Anterior cingulate cortex (tissue), 58 donors: ENCODE measurements at regions not wholly inside any gene's neighbourhood (a gene's known extent, or its start where the extent isn't known, plus 50 kb on each side); places are given as distances from the start of the nearest gene placed in this dataset.

Source experiments
- DNase-seq, 58 donors: peaks; one replicate each; lab custom pipeline; 2025; lab: John Stamatoyannopoulos, UW

DNA sequence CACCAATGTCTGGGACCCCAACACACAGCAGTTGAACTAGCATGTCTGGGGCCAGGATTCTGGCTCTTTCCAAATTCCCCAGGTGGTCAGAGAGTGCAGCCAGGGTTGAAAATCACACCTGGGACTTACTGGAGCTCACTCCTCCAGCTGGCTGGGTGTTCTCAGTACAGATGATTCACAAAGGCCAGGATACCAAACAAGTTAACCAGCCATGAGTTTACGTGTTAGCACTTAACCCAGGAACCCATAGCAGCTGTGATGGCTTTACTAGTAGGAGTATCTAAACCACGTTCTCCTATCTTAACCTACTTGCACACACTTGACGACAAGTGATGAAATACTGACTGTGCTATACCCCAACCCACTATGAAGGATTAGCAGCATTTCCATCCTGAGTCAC is 222.8 kb downstream of the FBXO15 start:
- DNase-seq: no peak

DNA sequence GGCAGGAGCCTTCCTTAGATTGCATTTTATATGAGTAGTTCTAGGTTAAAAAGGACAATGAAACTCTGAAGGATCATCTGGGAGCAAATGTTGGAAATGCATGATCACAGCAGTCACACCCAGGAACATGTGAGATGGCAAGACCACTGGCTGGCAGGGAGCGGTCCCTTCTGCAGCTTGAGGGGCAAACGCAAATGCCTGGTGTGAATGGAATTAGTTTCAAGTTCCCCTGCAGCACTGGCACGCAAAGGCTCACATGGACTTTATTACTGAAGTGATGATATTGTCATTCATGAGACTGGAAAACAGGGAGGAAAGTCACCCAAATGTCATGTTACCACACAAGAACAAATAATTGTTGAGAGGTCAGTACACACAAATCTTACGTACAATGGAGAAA is 223.3 kb downstream of the FBXO15 start:
- DNase-seq: no peak

GRCh38 chr18:73923866-73924265 is 223.8 kb downstream of the FBXO15 start:
- no peak for DNase-seq

DNA sequence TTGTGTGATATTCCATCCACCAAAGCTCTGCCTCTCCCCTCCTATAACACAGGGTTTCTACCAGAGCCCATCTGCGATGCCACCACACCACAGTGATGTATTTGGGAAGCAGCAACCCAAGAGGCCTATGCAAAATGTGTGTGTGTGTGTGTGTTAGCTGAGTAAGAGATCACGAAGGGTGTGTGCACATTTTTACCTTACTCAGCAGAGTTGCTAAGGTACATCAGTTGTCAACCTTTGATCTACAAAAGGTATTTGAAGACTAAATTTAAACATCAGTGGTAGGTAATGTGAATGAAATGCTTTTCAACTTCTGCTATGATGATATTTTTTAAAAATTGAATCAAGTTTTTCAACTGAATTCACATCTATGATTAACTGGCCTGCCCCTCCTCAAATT is 227.6 kb downstream of the FBXO15 start:
- DNase-seq: no peak

DNA sequence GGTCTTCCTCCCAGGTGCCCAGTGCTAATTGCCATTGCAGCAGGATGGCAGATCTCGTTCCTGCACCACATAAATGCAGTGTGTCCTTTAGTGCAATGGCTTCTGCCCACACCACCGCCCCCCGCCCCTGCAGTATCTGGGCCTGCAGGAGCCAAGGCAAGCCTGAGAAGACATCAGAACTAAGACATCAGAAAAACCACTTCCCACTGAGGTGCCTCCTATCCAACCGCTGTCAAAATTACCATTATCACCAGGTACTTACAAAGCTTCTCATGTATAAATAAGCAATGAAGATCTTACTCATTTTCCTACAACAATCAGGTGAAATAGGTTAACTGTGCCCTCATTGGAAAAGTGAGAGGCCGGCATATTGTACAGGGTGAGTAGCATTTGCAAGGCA is 228.8 kb downstream of the FBXO15 start:
- DNase-seq: no peak

DNA sequence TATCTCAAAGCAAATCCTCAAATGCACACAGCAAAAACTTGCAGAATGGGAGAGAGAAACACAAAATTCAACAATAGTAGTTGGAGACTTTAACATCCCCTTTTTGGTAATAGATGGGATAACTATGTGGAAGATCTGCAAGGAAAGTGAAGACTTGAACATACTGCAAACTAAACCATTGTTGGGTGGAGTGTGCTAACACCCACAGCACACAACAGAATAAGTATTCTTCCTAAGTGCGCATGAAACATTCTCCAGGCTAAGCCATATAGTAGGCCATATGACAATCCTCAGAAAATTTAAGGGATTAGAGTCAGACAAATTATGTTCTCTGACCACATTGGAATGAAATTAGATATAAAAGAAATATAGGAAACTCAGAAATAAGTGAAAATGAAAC is 230.6 kb downstream of the FBXO15 start:
- no peak for DNase-seq

DNA sequence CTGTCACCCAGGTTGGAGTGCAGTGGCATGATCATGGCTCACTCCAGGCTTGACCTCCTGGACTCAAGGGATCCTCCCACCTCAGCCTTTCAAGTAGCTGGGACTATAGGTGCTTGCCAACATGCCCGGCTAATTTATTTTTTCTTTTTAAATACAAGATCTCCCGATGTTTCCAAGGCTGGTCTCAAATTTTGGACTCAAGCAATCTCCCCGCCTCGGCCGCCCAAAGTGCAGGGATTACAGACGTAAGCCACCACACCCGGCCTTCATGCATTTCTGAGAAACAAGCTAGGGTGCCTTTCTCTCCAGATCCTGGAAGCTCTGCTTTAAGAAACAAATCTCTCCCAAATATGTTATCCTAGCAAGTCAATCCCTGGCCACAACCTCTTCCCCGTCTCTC is 234.1 kb downstream of the FBXO15 start:
- DNase-seq: no peak

DNA sequence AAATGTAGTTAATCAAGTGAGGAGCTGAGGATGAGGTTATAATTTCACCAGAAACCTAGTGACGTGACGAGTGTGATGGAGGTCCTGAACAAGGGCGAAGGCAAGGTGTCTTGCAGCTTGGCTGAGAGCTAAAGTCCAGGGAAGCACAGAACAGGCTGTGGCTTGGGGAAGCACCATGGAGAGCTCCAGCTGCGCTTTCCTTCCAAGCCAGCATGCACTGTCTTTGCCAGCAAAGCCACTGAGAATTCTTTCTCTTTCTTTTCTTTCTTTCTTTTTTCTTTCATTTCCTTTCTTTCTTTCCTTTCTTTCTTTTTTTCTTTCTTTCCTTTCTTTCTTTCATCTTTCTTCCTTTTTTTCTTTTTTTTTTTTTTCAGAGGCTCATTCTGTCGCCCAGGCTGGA is 239.3 kb downstream of the FBXO15 start:
- DNase-seq: no peak

DNA sequence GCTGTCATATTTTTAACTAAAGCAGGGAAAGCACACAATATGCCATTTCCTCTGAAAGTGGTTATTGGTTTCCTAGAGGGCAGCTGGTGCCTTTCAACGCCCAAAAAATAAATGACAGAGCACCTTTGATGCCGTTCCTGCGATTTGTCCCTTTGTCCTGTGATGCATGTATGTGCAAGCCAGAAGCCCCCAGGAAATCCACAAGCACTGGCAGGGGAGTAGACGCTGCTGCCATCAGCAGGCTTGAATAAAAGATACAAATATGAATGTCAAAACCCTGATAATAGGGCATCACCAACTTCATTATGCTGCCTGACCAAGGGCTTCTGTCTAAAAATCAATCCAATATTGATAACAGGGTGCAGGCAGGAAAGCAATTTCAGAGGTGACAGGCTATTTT is 246.1 kb downstream of the FBXO15 start:
- no peak for DNase-seq

DNA sequence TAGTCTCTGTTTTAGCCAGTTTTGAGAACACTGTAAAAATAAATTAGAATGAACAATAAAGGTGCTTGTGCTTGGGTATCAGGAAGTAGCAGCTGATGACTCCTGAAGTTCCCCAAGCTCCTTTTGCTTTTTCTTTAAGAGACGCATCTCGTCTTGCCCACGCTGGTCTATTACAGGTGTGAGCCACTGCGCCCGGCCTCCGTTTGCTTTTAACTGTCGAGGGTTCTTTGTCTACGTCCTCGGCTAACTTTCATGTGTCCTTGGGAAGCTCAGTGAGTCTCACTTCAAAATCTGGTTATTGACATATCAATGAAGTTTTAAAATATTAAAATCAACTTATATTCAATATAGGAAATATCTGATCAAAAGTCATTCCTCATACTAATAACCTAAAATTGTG is 246.5 kb downstream of the FBXO15 start:
- DNase-seq: no peak

- DNase-seq: no peak
Observed at GRCh38 chr18:73900106-73900835, 247.4 kb downstream of the FBXO15 start.

DNA sequence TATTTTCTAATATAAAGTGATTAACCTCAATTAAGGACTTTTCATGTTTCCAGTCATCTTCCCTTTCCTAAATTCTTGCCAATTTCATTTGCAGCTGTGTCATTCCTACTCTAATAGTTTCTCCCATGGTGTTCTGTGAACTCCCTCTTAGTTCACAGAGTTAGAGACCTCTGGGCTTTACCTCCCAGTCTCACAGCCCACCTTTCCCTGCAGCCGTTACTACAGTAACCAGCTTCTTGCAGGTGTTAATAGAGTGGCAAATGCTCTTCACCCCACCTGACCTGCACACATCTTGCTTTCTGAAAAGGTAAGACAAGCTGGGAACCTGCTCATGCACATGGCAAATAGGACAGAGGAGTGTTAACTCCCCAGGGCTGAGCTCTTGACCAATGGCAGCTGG is 250.1 kb downstream of the FBXO15 start:
- DNase-seq: no peak

- no peak for DNase-seq
Observed at GRCh38 chr18:73896685-73897084, 250.9 kb downstream of the FBXO15 start.

DNA sequence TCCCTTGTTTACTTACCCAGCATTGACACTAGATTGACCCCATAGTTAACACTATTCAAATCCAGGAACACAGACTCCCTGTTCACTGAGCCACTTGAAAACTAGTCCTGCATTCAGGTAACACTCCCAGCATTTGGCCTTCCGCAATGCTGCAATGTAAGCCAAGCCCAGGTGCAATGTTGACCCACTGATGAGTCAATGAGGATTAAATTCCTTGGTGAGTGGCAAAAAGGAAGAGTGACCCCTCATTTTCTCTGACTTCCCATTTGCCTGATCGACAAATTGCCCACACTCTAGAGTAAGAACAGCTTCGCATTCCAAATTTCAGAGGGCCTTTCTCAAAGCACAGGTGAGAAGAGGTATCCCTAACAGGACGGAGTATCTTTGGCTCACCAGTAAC is 251.9 kb downstream of the FBXO15 start:
- no peak for DNase-seq

- no peak for DNase-seq
Observed at GRCh38 chr18:73893880-73894279, 253.8 kb downstream of the FBXO15 start.

DNA sequence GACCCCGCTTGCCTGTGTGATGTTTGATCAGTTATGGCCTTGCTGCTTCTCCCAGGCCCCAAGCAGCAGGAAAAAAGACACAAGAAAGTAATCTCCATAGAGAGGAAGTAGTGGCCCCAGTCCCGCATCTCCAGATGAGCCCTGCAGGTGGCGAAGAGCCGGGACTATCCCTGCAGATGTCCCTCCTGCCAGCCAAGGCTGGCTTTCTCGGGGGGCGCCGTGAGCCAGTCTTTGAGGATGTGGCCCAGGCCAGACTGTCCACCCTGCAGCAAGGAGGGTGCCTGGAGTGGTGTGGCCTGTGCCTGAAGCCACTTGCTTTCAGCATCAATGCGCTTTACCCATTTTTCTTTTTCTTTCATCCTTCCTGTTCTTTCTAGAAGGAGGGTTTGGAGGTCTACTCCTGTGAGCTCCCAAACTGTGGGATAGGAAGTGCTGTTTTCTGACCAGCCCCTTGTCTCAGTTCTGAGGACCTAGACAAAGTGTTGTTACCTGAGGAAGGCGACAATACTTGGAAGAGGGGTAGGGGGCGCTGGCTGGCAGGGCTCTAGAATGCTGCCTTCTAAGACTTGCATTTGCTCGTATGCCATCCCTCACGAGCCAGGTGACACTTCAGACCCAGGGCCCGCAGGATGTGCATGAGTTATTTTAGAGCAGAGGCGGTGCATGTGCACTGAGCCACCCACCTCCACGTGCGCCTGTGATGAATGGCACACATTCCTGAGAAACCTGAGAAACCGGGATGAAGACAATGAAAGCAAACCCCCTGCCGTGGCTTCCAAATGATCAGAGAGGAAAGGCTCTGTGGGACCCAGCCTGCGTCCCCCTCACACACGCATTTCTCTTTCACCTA is 255.8 kb downstream of the FBXO15 start:
- DNase-seq: no peak

- DNase-seq: no peak
Observed at GRCh38 chr18:73888565-73888964, 259.1 kb downstream of the FBXO15 start.

DNA sequence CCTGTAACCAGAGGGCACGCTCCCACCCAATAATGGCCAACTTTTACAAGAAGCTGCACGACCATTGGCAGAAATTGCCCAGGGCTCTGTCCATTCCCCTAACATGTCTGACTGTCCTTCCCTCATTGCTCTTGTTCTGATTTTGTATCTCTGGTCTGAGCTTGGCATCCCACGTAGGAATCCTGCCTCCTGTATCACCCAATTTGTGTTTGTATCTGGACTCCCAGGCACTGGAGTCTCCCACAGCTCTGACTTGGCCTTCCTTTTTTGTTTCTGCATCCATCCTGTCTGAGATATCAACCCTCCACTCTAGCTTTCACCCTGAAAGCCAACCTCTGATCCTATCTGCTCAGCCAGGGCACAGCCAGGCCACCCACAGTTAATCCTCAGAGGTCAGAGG is 259.8 kb downstream of the FBXO15 start:
- no peak for DNase-seq

DNA sequence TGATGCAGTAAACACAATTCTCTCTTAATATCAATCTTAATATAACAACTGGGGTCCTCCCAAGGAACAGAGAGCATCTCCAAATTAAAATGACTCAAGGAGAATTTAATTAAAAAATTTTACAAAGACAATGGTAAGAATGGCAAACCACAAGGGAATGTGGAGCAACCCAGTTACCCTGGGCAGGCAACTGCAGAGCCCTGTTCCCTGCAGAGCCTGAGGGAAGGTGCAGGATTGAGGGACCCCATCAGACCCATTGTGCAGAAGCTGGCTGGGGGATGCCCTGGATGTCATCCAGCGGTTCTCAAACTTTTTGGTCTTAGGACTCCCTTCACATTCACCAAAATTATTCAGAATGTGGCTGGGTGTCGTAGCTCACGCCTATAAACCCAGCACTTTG is 262.8 kb downstream of the FBXO15 start:
- DNase-seq: no peak

GRCh38 chr18:73881396-73881917 is 266.2 kb downstream of the FBXO15 start:
- no peak for DNase-seq

- DNase-seq: no peak
Observed at GRCh38 chr18:73880387-73880786, 267.2 kb downstream of the FBXO15 start.

DNA sequence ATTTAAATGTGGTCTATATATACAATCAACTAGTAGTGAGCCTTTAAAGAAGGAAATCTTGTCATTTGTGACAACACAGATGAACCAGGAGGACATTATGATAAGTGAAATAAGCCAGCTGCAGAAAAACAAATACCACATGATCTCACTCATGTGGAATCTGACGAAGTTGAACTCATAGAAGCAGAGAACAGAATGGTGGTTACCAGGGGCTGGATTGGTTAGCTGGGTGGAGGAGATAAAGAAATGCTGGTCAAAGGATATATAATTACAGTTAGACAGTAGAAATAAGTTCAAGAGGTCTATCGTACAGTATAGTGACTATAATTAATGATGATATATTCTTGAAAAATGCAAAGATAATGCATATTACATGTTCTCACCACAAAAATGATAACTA is 267.9 kb downstream of the FBXO15 start:
- no peak for DNase-seq
